HG02759 (cell line): ENCODE measurements at regions not wholly inside any gene's neighbourhood (a gene's known extent, or its start where the extent isn't known, plus 50 kb on each side); places are given as distances from the start of the nearest gene placed in this dataset.
A peak's percentile ranks its signal among the peaks of the same experiment; 100 is the strongest.

Experiments
- ATAC-seq: cut with Tn5 transposase; IDR thresholded peaks from one replicate; pipeline ENCODE4 v1.9.1; 2021; ENCODE audit warnings: mild to moderate bottlenecking, moderate library complexity; ENCODE audit not compliant: unreplicated experiment

DNA sequence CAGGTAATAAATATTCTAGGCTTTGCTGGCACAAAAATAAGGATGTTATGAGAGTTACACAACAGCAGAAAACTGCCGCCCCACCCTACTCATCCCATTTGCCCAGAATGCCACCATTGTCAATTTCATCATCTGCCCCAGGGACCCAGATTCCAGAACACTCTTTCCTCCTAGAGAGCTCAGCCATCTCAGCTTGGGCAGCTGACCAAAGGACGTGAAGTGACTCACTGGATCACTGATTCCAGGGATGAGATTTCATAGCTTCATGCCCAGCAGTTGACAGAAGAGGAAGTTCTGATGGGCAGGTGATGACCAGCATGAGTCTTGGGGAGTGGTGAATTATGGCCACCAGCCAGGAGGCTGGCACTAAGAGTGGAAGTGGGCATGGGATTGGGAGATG lies 450.3 kb downstream of the RMST start:
- no peak for ATAC-seq

GRCh38 chr12:97921979-97922722 lies 459.5 kb downstream of the RMST start:
- no peak for ATAC-seq

GRCh38 chr12:97923546-97923945 lies 460.9 kb downstream of the RMST start:
- ATAC-seq = no peak

GRCh38 chr12:97924122-97924521 lies 461.5 kb downstream of the RMST start:
- no peak for ATAC-seq

GRCh38 chr12:97927977-97928376 lies 465.4 kb downstream of the RMST start:
- no peak for ATAC-seq

DNA sequence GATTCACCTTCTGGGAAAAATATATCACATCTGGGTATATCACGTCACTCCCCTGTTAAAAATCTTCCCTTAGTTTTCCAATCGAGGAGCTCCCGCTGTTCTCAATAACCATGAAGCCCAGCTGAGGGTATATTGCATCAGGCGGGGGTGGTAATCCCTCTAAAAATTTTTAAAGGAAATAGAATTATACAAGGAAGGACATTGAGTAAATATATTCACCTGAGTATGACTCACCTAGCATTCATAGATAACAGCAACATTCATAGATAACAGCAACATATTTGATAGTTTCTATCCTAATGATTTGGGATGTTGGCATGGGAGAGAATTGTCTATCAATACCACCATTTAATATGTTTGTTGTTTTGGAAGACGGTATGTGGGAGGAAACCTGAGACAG lies 473.6 kb downstream of the RMST start:
- no peak for ATAC-seq

- ATAC-seq = no peak
These were observed 475.4 kb downstream of the RMST start for GRCh38 chr12:97938031-97938430.

DNA sequence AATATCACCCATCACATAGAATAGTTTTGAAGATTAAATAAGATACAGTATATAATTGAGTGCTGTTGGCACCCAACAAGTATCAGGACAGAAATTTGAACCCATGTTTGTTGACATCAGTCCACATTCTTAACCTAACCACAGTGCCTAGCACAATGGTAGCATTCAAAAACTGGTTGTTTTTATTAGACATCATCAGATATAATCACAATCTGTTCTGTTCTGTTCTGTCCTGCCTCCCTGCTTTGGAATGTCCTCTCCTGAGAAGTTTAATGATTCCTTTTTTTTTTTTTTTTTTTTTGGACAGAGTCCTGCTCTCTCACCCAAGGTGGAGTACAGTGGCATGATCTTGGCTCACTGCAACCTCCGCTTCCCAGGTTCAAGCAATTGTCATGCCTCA lies 476.6 kb downstream of the RMST start:
- ATAC-seq = no peak

GRCh38 chr12:97940105-97940504 lies 477.5 kb downstream of the RMST start:
- ATAC-seq = no peak

DNA sequence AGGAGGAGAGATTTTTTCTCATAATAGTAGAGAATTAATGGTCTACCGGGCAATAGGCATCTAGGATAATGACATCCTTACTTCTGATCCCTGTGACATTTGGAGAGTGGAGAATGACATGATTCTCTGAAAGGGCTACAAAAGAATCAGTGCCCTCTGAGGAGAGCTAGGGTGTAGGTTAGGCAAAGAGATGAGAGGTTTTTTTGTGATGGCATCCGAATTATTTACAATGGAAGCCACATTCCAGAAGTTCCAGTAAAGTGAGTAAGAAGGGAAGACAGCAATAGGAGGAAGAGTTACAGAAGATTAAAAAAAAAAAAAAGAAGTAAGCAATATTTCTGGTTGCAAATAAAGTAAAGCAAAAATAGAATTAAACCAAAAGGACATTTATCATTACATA lies 478.0 kb downstream of the RMST start:
- ATAC-seq = no peak

DNA sequence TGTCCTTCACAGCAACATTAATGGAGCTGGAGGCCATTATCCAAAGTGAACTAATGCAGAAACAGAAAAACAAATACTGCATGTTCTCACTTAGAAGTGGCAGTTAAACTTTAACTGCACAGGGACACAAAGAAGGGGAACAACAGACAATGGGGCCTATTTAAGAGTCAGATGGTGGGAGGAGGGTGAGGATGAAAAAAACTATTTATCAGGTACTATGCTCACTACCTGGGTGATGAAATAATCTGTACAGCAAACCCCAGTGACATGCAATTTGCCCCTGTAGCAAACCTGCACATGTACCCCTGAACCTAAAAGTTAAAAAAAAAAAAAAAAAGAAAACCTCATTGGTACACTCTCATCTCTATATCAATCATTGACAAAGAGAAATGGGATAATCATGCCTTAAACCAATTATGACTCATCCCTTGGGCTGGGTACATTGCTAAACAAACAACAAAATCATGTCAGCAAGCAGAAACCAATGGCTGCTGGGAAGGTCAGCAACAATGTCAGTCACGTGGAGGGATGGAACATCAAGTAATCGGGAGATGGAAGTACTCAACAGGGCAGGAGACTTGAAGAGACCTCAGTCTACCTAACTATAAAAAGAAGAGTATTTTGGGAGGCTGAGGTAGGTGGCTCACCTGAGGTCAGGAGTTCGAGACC lies 479.2 kb downstream of the RMST start:
- no peak for ATAC-seq

DNA sequence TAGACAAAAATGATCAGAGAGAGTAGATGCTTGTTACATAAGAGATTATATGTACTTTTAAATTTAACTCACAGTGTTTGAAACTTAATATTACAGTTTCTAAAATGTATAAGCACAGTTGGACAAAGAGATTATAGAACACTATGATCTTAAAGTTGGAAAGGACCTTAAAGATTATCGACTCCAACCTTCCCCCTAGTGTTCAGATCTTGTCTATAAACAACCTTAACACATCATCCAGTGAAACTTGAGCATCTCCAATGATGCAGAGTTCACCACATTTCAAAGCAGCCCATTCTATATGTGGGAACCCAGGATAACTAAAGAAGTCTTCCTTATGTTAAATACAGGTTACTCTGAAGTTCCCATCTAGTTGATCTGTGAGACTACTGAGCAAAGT lies 480.8 kb downstream of the RMST start:
- no peak for ATAC-seq

DNA sequence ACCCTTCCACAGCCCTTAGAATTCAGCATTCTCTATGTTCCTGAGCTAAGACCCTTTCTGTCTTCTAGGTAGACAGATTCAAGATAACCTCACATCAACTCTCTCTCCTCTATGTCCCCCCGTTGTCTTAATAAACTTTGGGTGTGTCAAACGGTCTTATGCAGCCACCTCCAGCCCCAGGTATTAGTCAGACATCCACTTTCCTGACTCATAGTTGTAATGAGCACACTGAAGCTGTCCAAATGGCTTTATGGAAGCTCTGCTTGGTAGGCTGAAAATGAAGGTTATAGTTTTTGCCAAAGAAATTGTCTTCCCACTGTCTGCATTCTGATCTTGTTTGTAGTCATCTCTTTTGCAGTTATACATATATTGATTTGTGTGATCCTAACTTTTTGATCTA lies 482.0 kb downstream of the RMST start:
- ATAC-seq = no peak

- ATAC-seq = no peak
These were observed 484.1 kb downstream of the RMST start for GRCh38 chr12:97946701-97947100.

DNA sequence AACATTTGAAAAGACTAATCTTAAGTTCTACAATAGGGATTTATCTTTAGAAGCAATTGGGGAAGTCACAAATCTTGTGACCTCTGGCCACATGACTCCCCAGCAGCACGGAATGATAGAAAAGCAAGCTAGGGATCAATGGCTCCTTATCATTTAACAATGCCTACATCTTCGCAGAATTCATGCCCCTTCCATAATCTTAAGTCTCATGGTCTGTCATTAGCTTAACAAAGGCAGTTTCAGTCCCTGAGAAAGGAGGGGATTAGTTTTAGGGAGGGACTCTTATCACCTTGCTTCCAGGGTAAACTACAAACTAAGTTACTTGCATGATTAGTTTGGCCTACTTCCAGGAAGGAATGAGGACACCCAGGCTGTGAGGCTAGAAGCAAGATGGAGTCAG lies 486.0 kb downstream of the RMST start:
- no peak for ATAC-seq

GRCh38 chr12:97951239-97951638 lies 488.6 kb downstream of the RMST start:
- no peak for ATAC-seq

DNA sequence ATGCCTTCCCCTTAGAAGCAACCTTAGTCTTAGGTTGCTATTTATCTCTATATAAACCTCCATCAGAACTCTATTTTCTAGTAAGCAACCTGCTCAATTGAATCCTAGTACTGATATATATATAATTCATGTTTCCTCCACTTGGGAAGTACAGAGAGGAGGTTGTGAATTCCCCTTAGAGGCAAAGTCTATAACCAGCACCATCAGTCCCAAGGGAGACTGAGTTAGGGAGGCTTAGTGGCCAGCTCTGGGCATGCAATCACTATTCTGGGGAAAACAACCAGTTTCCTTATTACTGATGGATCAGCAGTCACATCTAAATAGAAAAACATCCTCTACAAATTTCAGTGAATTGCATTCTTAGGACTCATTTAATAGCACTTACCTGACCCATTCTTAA lies 489.1 kb downstream of the RMST start:
- ATAC-seq = no peak

DNA sequence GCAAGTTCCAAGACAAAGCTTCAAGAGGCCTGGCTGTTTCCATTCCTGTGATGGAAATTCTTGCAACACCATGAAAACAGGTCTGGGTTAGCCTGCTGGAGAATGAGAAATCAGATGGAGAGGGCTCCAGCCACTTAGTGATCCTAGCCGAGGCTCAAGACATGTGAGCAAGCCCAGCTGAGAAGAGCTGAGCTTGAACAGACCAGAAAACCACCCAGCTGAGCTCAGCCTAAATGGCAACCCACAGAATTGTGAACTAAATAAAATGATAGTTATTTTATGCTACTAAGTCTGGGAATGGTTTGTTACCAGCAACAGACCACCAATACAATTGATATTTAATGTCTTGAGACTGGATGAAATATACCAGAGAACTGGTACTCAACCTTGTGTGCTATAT lies 494.5 kb downstream of the RMST start:
- ATAC-seq = no peak

DNA sequence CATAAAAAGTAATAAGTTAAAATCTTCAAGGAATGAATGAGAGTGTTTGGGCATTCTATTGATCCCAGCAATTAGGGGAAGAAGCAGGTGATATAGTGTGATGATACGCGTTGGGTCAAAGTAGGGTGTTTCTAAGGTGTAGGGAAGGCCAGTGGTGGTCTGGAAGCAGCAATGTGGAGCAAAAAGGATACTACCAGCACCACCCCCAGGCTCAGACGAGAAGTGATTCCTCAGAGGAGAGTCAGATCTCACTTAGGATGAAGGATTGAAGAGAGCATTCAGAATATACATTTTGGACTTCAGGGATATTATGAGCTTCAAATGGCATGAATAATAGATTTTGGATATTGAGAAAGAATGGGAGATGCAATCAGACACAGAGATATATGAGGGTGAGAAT lies 497.6 kb downstream of the RMST start:
- ATAC-seq = no peak

- peak; percentile 87 for ATAC-seq
These were observed 498.4 kb downstream of the RMST start for GRCh38 chr12:97960741-97961608.

- no peak for ATAC-seq
These were observed 505.2 kb downstream of the RMST start for GRCh38 chr12:97967831-97968230.
